ENCODE measurements at regions not wholly inside any gene's neighbourhood (a gene's known extent, or its start where the extent isn't known, plus 50 kb on each side); places are given as distances from the start of the nearest gene placed in this dataset.

GRCh38 chr11:69947793-69948255, 128.6 kb upstream of the FGF3 start:
- Histone ChIP-seq H3K4me3 (no peak overlapping the region), H3K36me3 (no peaks in the 10 kb centered on the region), H3K27ac (no peak overlapping the region), H3K27me3 (peaks cover 0 to 19% (median 0%) of the 10 kb centered on the region in 3 donors), H3K4me1 (no peaks in the 10 kb centered on the region), H3K9me3 (no peaks in the 10 kb centered on the region)
- TF ChIP-seq POLR2A (IDR thresholded peaks at IDR 0.05) (no peak), EP300 (IDR thresholded peaks at IDR 0.05) (no peak), CTCF (IDR thresholded peaks at IDR 0.05) (no peak), POLR2AphosphoS5 (IDR thresholded peaks at IDR 0.05) (no peak)
- WGBS, 2 donors = 81 to 89% methylated on average over 12 of the region's 12 CpGs
- no peak for DNase-seq
- intact Hi-C loops (cut with DNase I) = no loop called here

- 32 to 50% methylated on average over 24 of the region's 24 CpGs for WGBS, 2 donors
- Histone ChIP-seq H3K4me1 (no peaks in the 10 kb centered on the region), H3K27me3 (peaks cover 0 to 19% (median 0%) of the 10 kb centered on the region in 3 donors), H3K27ac (no peak overlapping the region), H3K36me3 (no peaks in the 10 kb centered on the region), H3K9me3 (no peaks in the 10 kb centered on the region), H3K4me3 (no peak overlapping the region)
- intact Hi-C loops (cut with DNase I) = no loop called here
- no peak for TF ChIP-seq POLR2A (IDR thresholded peaks at IDR 0.05)
- no peak for TF ChIP-seq EP300 (IDR thresholded peaks at IDR 0.05)
- no peak for TF ChIP-seq POLR2AphosphoS5 (IDR thresholded peaks at IDR 0.05)
- DNase-seq = no peak
These were observed 129.3 kb upstream of the FGF3 start for GRCh38 chr11:69948256-69949141.

GRCh38 chr11:69949327-69949726, 128.8 kb upstream of the ANO1 start:
- no peak for DNase-seq
- Histone ChIP-seq H3K27ac (no peak overlapping the region), H3K36me3 (no peaks in the 10 kb centered on the region), H3K9me3 (no peaks in the 10 kb centered on the region), H3K4me3 (no peak overlapping the region), H3K27me3 (peaks cover 0 to 19% (median 0%) of the 10 kb centered on the region in 3 donors), H3K4me1 (no peaks in the 10 kb centered on the region)
- WGBS, 2 donors = 75 to 76% methylated on average over 6 of the region's 6 CpGs
- TF ChIP-seq POLR2A (IDR thresholded peaks at IDR 0.05) = no peak
- TF ChIP-seq EP300 (IDR thresholded peaks at IDR 0.05) = no peak
- TF ChIP-seq POLR2AphosphoS5 (IDR thresholded peaks at IDR 0.05) = no peak
- TF ChIP-seq CTCF (IDR thresholded peaks at IDR 0.05) = no peak
- intact Hi-C loops (cut with DNase I) = no loop called here

GRCh38 chr11:69950120-69950519, 128.0 kb upstream of the ANO1 start:
- no peak for DNase-seq
- H3K4me3 ChIP-seq = no peak overlapping the region
- H3K9me3 ChIP-seq = no peaks in the 10 kb centered on the region
- no peak for TF ChIP-seq EP300 (IDR thresholded peaks at IDR 0.05)
- H3K27ac ChIP-seq = no peak overlapping the region
- WGBS, 2 donors = 69 to 75% methylated on average over 8 of the region's 8 CpGs
- peaks cover 0 to 19% (median 0%) of the 10 kb centered on the region in 3 donors for H3K27me3 ChIP-seq
- intact Hi-C loops (cut with DNase I) = no loop called here
- H3K36me3 ChIP-seq = no peaks in the 10 kb centered on the region
- H3K4me1 ChIP-seq = no peaks in the 10 kb centered on the region

- no peak for DNase-seq
- intact Hi-C loops (cut with DNase I) = no loop called here
- WGBS, 2 donors = 58 to 65% methylated on average over 6 of the region's 6 CpGs
- Histone ChIP-seq H3K27ac (no peak overlapping the region), H3K27me3 (peaks cover 0 to 19% (median 0%) of the 10 kb centered on the region in 3 donors), H3K36me3 (no peaks in the 10 kb centered on the region), H3K4me3 (no peak overlapping the region), H3K4me1 (no peaks in the 10 kb centered on the region), H3K9me3 (no peaks in the 10 kb centered on the region)
- TF ChIP-seq POLR2AphosphoS5 (IDR thresholded peaks at IDR 0.05) = no peak
- no peak for TF ChIP-seq POLR2A (IDR thresholded peaks at IDR 0.05)
- no peak for TF ChIP-seq EP300 (IDR thresholded peaks at IDR 0.05)
- no peak for TF ChIP-seq CTCF (IDR thresholded peaks at IDR 0.05)
These were observed 127.5 kb upstream of the ANO1 start for GRCh38 chr11:69950621-69951020.

All from sigmoid colon (tissue), 6 donors.